SK-MEL-5 (cell line): ENCODE measurements at regions not wholly inside any gene's neighbourhood (a gene's known extent, or its start where the extent isn't known, plus 50 kb on each side); places are given as distances from the start of the nearest gene placed in this dataset.
A peak's percentile ranks its signal among the peaks of the same experiment; 100 is the strongest.

Experiments used
- DNase-seq: peaks from one replicate; pipeline ENCODE4 v3.0.0-alpha.2; 2016; ENCODE audit warnings: low read depth, low spot score
- in situ Hi-C: cut with HindIII; loops from 2 replicates; pipeline ENCODE4 v1.10.0; 2016; ENCODE audit warnings: low sequenced_read_pairs, high pct_unique_total_duplicates, low pct_unique_long_range_greater_than_20kb

DNA sequence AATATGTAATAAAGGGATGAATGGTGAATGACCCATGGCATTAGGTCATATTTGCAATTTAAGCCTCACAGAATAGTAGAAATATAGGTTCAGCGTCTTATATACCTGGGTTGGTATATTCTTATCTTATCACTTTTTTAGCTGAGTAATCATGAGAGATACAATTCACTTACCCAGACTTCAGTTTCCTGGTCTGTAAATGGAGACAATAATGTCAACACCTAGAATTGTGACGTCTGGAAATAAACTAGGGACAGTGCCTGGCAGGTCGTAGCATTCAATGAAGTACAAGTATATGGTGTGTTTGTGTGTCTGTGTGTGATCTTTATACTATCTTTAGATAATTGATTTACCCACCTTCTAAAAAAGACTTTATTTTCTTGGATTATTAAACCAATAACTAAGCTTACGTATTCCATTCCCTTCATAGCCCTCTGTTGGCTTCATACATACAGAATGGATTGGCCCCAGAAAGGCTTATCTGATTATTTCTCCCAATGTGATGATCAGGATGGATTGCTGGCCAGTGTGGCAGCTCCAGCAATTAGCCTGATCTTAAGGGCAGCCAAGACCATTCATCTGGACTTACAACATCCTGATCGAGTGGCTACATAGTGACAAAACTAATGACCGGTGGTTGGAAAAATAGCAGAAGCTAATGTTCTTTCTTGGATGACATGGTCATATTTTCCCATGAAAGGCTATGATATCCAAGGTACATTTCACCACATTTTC lies 121.2 kb upstream of the NPVF start:
- in situ Hi-C loops = no loop called here
- no peak for DNase-seq

DNA sequence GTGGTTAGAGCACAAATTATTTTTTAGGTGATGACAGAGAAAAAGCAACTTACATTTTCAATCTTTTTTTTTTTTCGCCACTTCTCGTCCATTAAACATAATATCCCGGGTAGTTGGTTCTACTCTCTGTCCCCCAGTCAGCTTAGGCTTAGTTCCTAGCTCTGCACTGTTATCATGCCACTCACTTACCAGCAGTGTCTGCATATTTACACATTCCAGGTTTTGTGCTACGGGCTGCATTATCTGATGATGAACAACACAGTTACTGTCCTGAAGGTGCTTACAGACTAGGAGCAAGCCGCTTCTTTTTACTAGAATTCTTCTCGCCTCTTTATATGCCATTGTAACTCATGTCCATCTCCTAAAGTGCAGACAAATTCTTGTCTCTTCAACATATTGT lies 121.8 kb upstream of the NPVF start:
- no peak for DNase-seq
- in situ Hi-C loops = no loop called here

DNA sequence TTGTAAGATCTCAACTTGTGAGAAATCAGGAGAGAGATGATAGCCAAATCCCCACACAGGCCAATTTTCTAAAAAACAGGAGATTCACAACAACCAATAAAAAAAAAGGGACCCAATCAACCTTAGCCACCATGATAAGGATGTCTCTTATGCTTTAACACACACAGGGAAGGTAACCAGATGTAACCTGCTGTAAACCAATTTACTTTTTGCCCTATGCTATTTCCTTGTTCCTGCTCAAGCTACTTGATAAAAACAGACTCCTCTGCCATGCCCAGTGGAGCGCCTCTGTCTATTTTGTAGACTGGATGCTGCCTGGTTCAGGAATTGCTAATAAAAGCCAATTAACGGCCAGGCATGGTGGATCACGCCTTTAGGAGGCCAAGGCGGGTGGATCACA lies 123.5 kb upstream of the NPVF start:
- no peak for DNase-seq
- in situ Hi-C loops = no loop called here

DNA sequence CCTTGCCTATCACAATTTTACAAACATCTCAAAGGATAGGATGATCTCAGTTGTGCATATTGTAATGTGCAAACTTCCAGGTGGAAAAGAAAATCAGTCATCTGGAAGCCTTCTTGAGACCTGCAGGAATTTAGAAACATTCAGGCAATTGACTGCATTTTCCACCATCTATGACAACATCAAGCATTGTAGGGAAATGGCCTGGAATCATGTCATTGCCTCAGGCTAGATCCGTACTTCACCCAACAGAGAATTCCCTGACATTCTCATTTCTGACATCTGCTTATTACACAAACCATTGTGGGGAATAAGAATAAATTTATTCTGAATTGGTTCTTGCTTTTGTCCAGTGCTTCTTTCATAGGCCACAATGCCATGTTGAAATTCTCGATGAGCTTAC lies 124.9 kb upstream of the NPVF start:
- no peak for DNase-seq
- in situ Hi-C loops = no loop called here

DNA sequence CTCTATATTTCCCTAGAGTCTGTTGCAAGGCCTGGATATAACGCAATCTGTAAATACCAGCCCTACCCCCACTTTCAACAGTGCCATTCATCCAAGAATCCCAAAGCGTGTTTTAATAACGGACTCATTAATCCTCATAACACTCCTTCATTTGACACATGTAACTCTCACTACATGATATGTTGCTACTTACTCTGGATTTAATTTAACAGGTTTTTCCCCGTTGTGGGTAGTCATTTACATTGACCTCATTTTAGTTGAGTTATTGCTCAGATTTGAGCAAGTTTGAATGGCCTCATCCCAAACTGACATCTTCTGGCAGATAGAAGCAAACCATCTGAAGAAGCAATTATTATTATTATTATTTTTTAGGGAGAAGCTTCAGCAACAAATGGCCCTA lies 125.4 kb upstream of the NPVF start:
- in situ Hi-C loops = no loop called here
- DNase-seq = no peak

DNA sequence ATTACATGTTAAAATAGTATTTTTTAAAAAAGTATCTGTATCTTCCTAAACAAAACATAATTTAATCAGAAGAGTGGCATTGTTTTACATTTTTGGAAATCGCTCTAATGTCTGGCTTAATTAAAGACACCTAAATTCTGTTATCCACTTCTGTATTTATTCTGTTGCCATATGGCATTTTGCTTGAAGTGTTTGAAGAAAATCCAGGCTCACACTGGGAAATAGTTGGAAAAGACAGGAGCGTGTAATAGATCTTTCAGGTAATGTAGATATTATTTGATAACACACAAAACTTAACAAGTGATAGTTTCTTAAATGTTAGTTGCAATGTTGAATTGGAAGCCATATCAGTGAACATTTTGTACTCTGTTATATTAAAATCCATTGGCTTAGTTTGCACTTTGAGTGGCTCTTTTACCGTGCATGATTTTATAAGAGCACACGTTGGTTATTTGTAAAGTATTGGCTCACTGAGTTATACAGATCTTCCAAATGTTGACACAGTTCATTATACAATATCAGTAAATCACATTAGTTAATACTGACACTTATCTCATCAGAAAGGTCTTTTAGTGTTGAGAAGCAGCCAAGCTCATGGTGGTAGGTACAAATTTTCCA lies 128.4 kb upstream of the NPVF start:
- in situ Hi-C loops = no loop called here
- DNase-seq = no peak

DNA sequence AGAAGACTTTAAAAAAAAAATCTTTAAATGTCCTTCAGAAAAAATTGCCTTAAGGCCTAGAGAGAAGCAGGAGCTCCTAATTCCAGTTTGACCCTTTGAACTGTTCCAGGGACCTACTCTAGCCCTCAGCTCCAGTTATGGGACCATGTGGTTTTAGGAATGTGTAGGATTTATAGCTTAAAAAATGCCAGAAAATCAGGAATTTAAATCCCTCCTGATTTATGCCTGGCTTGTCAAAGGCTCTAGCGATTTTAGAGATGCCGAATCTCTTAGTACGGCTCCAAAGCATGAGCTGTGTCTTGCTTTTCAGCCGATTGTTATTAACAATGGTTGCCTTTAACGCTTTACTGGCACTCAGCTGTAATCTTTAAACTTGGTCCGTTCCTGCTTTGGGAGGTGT lies 130.6 kb upstream of the NPVF start:
- no peak for DNase-seq
- in situ Hi-C loops = no loop called here

DNA sequence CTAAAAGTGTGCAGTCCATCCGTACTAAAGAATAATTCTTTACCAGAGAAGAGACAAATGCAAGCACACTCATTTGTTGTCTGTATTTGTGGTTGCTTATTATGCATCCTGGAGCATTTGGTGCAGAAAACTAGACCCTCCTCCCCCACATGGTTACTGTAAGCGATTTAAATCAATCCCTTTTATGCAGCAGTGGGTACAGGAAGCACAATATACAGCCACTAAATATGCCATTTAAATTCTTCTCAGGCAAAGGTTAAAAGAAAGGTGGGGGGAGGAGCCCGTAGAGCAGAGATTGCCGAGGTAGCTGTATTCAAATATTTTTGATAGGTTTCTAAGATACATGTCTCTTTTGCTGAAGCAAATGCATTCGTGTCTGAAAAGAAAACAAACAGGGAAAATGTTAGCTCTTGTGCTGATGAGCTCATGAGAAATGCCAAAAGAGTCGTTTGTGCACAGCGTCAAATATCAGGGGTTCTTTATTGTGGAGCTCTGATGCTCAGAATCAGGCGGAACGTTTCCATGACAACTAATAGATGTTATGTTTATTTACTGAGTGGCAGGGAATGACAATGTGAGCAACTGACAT lies 131.3 kb upstream of the NPVF start:
- peak; percentile 6 for DNase-seq

DNA sequence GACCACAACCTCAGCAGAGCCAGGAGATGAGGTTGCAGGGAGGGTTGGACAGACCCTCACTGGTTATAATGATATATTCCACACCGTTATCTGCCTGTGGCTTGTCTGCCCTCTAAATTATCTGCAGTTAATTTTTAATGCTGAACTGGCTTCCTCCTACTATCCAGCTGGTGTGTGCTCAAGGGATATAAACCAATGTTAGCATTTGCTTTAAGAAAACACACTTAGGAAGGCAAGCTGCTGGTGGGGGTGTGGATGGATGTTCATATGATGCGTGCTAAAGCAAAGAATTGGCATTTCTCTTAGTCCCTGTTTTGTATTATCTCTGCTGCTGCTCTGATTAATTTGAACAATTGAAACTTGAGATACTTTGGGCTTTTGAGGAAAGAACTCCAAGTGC lies 132.2 kb upstream of the NPVF start:
- in situ Hi-C loops = no loop called here
- no peak for DNase-seq

More for the DNA sequence above, 131.3 kb upstream of the NPVF start:
- in situ Hi-C loops = no loop called here

DNA sequence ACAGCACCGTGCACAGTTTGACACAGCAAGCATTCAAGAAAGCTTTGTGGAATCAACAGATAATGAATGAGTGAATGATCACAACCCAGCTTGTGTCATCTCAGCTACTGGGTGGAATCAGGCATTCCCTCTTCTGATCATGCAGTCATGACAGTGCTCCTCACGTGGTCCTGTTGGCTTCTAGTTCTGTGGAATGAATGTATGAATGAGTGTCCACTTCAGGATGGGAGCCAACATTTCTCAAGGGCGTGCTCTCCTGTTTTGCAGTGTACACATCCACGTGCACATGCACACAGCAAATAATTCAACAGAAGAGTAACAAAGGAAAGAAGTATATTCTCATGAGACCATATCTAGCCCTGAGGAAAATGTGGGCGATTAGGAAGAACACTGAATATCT lies 133.1 kb upstream of the NPVF start:
- in situ Hi-C loops = no loop called here
- no peak for DNase-seq

DNA sequence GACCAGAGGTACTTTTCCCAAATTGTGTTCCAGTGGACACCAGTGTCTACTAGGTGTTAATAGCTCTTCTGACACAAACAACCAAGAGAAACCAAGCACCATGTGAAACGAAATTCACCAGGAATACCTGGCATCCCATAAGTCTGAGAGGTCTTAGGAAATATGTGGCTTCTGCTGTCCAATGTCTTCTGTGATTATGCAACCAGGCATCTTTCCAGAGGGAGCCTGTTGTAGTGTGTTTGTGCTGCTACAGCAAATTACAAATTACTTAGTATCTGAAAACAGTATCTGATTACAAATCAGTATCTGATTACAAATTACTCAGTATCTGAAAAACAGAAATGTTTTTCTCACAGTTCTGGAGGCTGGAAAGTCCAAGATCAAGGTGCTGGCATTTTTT lies 133.6 kb upstream of the NPVF start:
- no peak for DNase-seq
- in situ Hi-C loops = no loop called here

DNA sequence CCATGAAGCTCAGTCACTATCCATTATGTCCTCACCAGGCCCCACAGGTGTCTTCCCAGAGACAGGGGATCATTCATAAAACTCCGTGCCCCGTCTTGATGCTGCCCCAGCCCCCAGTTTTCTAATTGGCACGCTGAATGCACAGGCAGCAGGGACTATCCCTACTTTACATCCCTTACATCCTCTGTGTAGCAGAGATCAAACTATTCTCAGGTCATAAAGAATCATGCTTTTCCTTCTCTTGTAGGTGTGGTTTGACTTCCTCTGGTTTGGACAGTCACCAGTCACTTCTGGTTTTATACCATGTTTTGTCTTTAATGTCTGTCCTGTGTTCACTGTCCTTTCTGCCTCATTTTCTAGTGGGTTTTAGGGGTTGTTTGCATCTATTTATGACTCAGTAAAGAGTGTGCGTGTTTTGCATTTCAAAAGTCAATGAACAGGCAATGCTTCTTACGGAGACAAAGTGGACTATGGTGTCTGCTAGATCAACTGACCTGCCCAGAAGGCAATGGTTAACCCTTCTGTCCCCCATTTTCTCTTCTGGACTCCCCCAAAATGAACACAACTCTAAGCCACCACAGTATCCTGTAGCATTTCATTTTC lies 140.4 kb upstream of the NPVF start:
- in situ Hi-C loops = no loop called here

DNA sequence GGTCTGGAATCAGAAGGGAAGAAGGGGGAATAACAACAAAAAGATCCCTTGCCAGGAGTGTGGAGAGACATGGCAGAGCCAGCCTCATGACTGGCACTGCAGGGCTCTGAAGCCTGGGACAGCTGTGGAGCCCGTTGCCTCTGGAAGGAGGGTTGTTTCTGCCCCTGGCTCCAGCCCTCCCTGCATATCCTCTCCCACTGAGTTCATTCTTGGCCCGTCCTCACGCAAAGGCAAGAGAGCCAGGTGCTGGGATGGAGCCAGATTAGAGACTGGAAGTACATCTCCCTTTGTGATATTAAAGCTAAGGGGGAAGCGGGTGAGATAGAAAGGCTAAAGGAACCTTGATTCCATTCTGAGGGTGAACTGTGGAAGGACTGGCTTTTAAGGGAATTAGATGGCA lies 141.5 kb upstream of the NPVF start:
- no peak for DNase-seq
- in situ Hi-C loops = no loop called here

More for the DNA sequence above, 140.4 kb upstream of the NPVF start:
- no peak for DNase-seq

DNA sequence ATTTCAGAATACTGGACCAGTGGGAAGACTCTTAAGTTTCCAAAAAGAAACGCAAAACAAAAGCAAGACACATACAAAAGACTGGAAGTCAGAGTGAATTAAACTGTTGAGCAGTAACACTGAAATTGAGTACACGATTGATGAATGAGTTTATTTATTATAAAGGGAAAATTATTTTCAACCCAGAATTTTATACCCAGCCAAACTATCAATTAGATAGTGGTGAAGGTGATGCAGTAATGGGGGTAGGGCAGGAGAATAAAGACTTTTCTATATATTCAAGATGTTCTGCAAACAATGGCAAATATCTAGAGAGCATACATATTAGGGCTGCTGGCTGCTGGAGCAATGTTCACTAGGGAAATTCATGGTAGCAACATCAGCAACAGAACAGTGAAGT lies 143.7 kb upstream of the NPVF start:
- no peak for DNase-seq
- in situ Hi-C loops = no loop called here

DNA sequence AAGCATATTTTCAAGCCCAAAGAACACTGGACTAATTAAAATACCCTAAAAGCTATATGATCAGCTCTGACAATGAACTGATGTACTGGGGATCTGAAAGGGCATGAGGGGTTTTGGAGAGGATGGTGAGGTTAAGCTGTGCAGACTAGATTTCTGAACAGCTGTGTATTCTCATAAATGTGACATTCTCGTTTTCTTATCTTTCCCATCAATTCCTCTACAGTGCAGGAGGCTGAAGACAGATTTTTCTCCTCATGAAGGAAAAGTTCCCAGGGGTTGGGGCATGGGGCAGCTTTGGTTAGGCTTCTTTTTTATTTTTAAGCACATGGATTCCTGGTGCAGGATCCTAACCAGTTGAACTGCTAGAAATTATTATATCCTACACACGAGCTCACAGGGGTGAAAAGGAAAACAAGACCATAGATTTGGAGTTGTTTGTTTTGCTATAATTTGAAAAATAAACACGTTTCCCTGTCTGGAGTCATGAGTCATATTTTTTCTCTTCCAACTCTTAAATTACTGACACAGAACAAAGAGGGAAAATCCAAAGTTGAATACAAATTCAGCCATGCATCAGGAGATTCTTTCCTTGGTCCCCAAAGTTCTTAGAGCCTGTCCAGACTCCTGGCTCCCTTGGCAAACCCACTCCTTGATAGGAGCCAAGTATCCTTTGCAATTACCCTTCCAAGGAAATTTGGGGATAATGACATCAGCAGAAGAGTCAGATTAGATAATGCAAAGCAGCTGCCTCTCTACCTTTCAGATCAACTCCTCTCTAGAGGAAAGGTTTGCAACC lies 147.7 kb upstream of the NPVF start:
- DNase-seq = no peak

DNA sequence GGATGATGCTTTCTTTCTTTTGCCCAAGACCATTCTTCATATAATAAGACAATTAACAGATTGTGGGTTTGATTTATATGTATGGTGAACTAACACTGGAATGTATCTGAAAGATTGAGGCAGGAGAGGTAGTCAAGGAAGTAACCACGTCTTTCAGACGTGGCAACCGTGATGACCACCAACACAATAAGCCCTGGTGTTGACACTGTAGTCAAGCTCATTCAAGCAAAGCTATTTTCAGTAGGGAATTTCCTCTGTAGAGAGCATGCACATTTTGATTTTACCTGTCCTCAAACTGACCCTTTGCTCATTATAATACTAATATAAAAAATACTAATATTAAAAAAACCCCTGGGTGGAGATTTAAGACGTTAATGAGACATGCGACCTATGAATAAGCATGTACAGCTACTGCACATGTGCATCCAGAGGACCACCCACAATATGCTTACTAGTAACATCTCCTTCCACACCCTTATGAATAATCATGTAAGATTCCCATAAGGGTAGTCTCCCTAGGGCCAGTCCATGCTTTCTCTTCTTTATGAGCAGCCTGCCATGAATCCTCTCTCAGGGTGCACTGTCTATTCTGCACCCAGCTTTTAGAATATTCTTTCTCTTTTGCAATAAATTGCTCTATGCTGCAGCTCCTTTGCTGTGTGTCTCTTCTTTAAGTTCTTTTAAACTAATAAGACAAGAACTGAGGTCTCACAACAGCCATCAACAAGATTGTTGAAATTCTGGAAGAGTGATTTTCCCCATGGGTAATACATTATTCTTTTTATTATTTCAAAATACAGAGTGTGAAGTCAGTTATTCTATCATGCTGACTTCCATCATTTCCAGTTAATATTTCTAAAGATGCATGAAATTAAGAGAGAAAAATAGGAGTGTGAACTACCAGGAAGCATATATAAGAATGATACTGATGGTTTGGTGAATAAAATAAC lies 151.3 kb upstream of the NPVF start:
- in situ Hi-C loops = no loop called here
- DNase-seq = no peak

More for the DNA sequence above, 147.7 kb upstream of the NPVF start:
- in situ Hi-C loops = no loop called here
